Tibial nerve (tissue), 4 donors: ENCODE measurements at regions not wholly inside any gene's neighbourhood (a gene's known extent, or its start where the extent isn't known, plus 50 kb on each side); places are given as distances from the start of the nearest gene placed in this dataset.

Experiments used
- DNase-seq, 2 donors: peaks; one replicate each; pipeline ENCODE4 v3.0.0-alpha.2; 2019; ENCODE audit warnings: low spot score in 2 of 2
- H3K27ac ChIP-seq, 4 donors: fragments of 200-600 bp; sonication (generic) in 3 of 4; one replicate each; pipeline ENCODE4 v1.5.1; 2017 to 2019; ENCODE audit warnings: mild to moderate bottlenecking in 1 of 4
- H3K27me3 ChIP-seq, 2 donors: fragments of 200-600 bp; sonication (generic) in 1 of 2; one replicate each; pipeline versions ENCODE4 v1.5.1 to v1.6.0; 2017 to 2019
- H3K36me3 ChIP-seq, 3 donors: fragments of 200-600 bp; sonication (generic); one replicate each; pipeline ENCODE4 v1.5.1; 2018 to 2019
- H3K4me1 ChIP-seq, 4 donors: fragments of 200-600 bp; sonication (generic) in 3 of 4; one replicate each; pipeline ENCODE4 v1.5.1; 2017 to 2019
- H3K4me3 ChIP-seq, 4 donors: fragments of 200-600 bp; sonication (generic) in 3 of 4; one replicate each; pipeline ENCODE4 v1.5.1; 2017 to 2019; ENCODE audit warnings: mild to moderate bottlenecking in 1 of 4, moderate library complexity in 1 of 4
- H3K9me3 ChIP-seq, 4 donors: fragments of 200-600 bp; sonication (generic) in 3 of 4; one replicate each; pipeline ENCODE4 v1.5.1; 2017 to 2019
- EP300 ChIP-seq, 2 donors: sonication (generic); formaldehyde crosslinking; IDR thresholded peaks; one replicate each; pipeline ENCODE4 v1.6.1; 2017; ENCODE audit warnings: antibody characterized with exemption in 2 of 2, mild to moderate bottlenecking in 1 of 2
- POLR2A ChIP-seq, 2 donors: fragments of 450-650 bp; IDR thresholded peaks; one replicate each; pipeline ENCODE4 v1.6.1; 2017; ENCODE audit warnings: antibody characterized with exemption in 2 of 2, mild to moderate bottlenecking in 2 of 2, moderate library complexity in 2 of 2
- WGBS, 2 donors: methylation state at CpG; one replicate each; pipeline ENCODE4 v1.1.5; 2018; 5-methylcytosine and 5-hydroxymethylcytosine counted together
- TF ChIP-seq, protein P1 (sequence below), 5 experiments: fragments of 200-600 bp in 3 of 5; fragments of 450-650 bp in 2 of 5; sonication (generic) in 3 of 5; IDR thresholded peaks; one replicate each; pipeline ENCODE4 v1.5.1; 2016 to 2019; ENCODE audit warnings: antibody characterized with exemption in 5 of 5, mild to moderate bottlenecking in 3 of 5, moderate library complexity in 2 of 5

DNA sequence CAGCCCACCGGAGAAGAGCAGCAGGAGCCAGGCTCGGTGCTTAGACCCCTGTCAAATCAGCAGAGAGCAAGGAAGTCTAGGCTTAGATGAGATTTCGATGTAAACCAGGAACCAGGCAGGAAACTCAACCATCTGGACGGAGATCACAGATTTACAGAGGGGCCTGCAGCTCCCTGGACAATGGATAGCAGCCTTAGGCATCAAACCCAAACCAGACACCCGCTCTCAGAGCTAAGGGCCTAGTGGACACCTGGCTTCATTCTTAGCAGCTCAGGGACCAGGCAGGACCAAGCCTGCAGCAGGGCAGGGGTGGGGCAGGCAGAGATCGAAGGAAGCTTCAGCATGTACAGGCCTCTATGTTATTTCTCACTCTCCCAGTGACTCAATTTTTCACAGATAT, 127.8 kb upstream of the FMN2 start:
- no peak for TF ChIP-seq POLR2A (IDR thresholded peaks at IDR 0.05)
- no peak for TF ChIP-seq EP300 (IDR thresholded peaks at IDR 0.05)
- TF ChIP-seq, protein P1, sequence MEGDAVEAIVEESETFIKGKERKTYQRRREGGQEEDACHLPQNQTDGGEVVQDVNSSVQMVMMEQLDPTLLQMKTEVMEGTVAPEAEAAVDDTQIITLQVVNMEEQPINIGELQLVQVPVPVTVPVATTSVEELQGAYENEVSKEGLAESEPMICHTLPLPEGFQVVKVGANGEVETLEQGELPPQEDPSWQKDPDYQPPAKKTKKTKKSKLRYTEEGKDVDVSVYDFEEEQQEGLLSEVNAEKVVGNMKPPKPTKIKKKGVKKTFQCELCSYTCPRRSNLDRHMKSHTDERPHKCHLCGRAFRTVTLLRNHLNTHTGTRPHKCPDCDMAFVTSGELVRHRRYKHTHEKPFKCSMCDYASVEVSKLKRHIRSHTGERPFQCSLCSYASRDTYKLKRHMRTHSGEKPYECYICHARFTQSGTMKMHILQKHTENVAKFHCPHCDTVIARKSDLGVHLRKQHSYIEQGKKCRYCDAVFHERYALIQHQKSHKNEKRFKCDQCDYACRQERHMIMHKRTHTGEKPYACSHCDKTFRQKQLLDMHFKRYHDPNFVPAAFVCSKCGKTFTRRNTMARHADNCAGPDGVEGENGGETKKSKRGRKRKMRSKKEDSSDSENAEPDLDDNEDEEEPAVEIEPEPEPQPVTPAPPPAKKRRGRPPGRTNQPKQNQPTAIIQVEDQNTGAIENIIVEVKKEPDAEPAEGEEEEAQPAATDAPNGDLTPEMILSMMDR (IDR thresholded peaks at IDR 0.05): no peak
- no peaks in the 10 kb centered on the region for H3K27me3 ChIP-seq
- H3K4me1 ChIP-seq: no peaks in the 10 kb centered on the region
- no peaks in the 10 kb centered on the region for H3K9me3 ChIP-seq
- no peak overlapping the region for H3K27ac ChIP-seq
- H3K4me3 ChIP-seq: no peak overlapping the region
- WGBS, 2 donors: 65 to 71% methylated on average over 6 of the region's 6 CpGs
- no peaks in the 10 kb centered on the region for H3K36me3 ChIP-seq
- DNase-seq: no peak

DNA sequence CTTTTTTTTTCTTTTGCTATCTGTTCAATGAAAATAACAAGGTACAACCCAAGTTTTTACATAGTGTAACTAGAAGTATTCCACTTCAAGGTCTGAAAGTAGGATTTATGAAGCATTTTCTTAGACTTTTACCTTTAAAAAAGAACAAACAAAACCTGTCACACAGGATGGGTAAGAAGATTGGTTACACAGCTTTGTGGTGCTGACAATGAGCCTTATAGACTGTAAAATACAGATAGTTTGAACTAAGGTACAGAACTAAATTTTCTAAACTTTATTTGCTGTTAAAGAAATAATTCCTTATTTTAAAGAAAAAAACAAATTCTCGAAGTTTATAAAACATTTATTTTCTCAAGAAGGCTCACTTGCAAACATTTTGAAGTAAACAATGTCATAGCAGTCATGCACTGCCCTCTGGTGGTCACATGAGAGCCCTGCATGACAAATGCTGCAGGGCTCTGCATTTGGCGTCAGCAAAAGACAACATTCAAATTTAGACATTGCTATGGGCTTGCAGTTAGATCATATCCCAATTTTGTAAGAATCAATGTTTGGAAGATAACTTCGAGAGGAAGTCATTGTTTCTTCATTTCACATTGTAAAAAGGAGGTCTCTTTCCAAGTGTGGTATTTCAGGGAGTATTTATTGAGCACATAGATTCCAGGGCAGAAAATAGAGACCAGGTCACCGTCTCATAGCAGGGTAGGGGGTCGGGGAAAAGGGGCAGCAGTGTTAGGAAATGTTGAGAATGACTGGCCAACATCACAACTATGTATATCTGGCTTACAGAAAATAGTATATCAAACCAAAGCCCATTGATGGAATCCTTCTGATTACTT, 115.3 kb upstream of the FMN2 start:
- Histone ChIP-seq H3K4me3 (no peak overlapping the region), H3K27me3 (no peaks in the 10 kb centered on the region), H3K4me1 (no peaks in the 10 kb centered on the region), H3K36me3 (no peaks in the 10 kb centered on the region), H3K27ac (no peak overlapping the region), H3K9me3 (peaks cover 0 to 25% (median 0%) of the 10 kb centered on the region in 4 donors)
- DNase-seq: peak; percentile 31 to 46
- TF ChIP-seq EP300 (IDR thresholded peaks at IDR 0.05): no peak
- TF ChIP-seq, protein P1 (IDR thresholded peaks at IDR 0.05): peak; percentile 69 to 89 (median 87)
- TF ChIP-seq POLR2A (IDR thresholded peaks at IDR 0.05): no peak
- 28 to 32% methylated on average over 5 of the region's 5 CpGs for WGBS, 2 donors

DNA sequence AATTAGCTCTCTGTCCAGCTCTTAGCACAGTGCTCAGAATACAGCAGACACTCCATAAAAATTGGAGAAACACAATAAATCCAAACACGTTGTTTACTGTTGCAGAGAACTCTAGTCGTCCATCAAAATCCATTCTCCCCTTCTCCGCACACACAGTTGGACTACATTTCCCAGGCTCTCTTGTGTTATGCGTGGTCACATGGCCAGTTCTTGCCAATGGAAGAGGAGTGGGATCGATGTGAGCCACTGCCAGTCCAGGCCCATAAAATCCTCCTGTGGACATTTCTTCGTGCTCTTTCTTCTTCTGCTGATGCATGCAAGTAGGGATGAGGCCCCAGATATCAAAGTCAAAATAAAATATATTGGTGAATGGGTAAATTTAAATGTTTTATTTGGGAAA, 114.3 kb upstream of the FMN2 start:
- Histone ChIP-seq H3K4me3 (no peak overlapping the region), H3K36me3 (no peaks in the 10 kb centered on the region), H3K9me3 (peaks cover 0 to 25% (median 0%) of the 10 kb centered on the region in 4 donors), H3K4me1 (no peaks in the 10 kb centered on the region), H3K27ac (no peak overlapping the region), H3K27me3 (no peaks in the 10 kb centered on the region)
- DNase-seq: no peak
- TF ChIP-seq, protein P1 (IDR thresholded peaks at IDR 0.05): no peak
- TF ChIP-seq EP300 (IDR thresholded peaks at IDR 0.05) (no peak), POLR2A (IDR thresholded peaks at IDR 0.05) (no peak)
- 88 to 89% methylated on average over 6 of the region's 6 CpGs for WGBS, 2 donors

DNA sequence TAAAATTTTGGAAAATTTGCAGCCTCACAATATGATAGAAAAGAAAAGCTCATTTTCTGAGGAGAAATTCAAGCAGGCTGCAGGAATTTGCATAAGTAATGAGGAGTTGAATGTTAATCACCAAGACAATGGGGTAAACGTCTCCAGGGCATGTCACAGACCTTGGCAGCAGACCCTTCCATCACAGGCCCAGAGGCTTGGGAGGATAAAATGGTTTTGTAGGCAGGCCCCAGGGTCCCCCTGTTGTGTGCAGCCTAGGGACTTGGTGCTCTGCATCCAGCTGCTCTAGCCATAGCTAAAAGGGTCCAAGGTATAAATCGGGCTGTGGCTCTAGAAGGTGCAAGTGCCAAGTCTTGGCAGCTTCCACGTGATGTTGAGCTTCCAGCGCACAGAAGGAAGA, 112.2 kb upstream of the FMN2 start:
- H3K27me3 ChIP-seq: no peaks in the 10 kb centered on the region
- H3K4me1 ChIP-seq: no peaks in the 10 kb centered on the region
- no peaks in the 10 kb centered on the region for H3K36me3 ChIP-seq
- WGBS, 2 donors: 67 to 77% methylated on average over 4 of the region's 4 CpGs
- no peak overlapping the region for H3K27ac ChIP-seq
- peaks cover 0 to 28% (median 0%) of the 10 kb centered on the region in 4 donors for H3K9me3 ChIP-seq
- H3K4me3 ChIP-seq: no peak overlapping the region
- TF ChIP-seq EP300 (IDR thresholded peaks at IDR 0.05) (no peak), POLR2A (IDR thresholded peaks at IDR 0.05) (no peak)
- DNase-seq: no peak

DNA sequence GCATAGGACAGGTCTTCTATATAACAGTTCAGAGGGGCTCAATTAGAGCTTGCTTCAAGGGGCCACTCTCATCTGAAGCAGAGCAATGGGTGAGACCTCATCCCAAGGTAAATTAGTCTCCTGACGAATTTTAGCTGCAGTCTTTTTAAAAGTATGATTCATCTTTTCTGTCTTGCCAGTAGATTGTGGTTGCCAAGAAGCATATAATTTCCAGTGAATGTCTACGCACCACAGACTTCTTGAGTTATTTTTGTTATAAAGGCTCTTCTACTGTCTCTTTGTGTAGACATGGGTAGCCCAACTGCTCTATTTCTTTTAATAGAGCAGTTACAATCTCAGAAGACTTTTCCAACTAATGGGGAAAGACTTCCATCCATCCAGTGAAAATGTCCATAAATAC, 108.9 kb upstream of the FMN2 start:
- Histone ChIP-seq H3K4me1 (no peaks in the 10 kb centered on the region), H3K4me3 (no peak overlapping the region), H3K27ac (no peak overlapping the region), H3K36me3 (no peaks in the 10 kb centered on the region), H3K9me3 (peaks cover 0 to 47% (median 4%) of the 10 kb centered on the region in 4 donors), H3K27me3 (no peaks in the 10 kb centered on the region)
- no peak for DNase-seq
- WGBS, 2 donors: 72 to 80% methylated on average over 2 of the region's 2 CpGs
- TF ChIP-seq POLR2A (IDR thresholded peaks at IDR 0.05) (no peak), EP300 (IDR thresholded peaks at IDR 0.05) (no peak)
- TF ChIP-seq, protein P1 (IDR thresholded peaks at IDR 0.05): no peak
